HUES48 (cell line): ENCODE measurements at regions not wholly inside any gene's neighbourhood (a gene's known extent, or its start where the extent isn't known, plus 50 kb on each side); places are given as distances from the start of the nearest gene placed in this dataset.
"Not testable (repeated sequence)": the region's sequence is repeated elsewhere in the genome, so short reads cannot be mapped to it uniquely, and the experiment has no call there.

Experiments used
- H3K27ac ChIP-seq: one replicate; pipeline ENCODE4 v1.7.0; 2013; ENCODE audit warnings: low read depth, low read length, inconsistent platforms
- H3K27me3 ChIP-seq: 2 replicates; pipeline ENCODE4 v1.6.1; 2013; ENCODE audit warnings: mild to moderate bottlenecking, low read length; ENCODE audit not compliant: control insufficient read depth, insufficient read depth
- H3K36me3 ChIP-seq: 2 replicates; pipeline ENCODE4 v1.6.1; 2013; ENCODE audit warnings: low read length; ENCODE audit not compliant: control insufficient read depth, insufficient read depth
- H3K4me1 ChIP-seq: 2 replicates; pipeline ENCODE4 v1.6.1; 2013; ENCODE audit warnings: mild to moderate bottlenecking, low read length; ENCODE audit not compliant: control insufficient read depth, insufficient read depth
- H3K4me3 ChIP-seq: 2 replicates; pipeline ENCODE4 v1.5.1; 2013; ENCODE audit warnings: mild to moderate bottlenecking, low read depth, low read length
- H3K9ac ChIP-seq: 2 replicates; pipeline ENCODE4 v1.6.1; 2013; ENCODE audit warnings: mild to moderate bottlenecking, low read depth, low read length, moderate library complexity
- H3K9me3 ChIP-seq: 2 replicates; pipeline ENCODE4 v1.6.1; 2013; ENCODE audit warnings: low read length; ENCODE audit not compliant: control insufficient read depth, insufficient read depth

GRCh38 chr2:76697439-76697838 is 824.7 kb downstream of the LRRTM4 start:
- not testable (repeated sequence) for H3K27ac ChIP-seq, H3K9ac ChIP-seq, H3K36me3 ChIP-seq, H3K9me3 ChIP-seq, H3K27me3 ChIP-seq, H3K4me3 ChIP-seq, H3K4me1 ChIP-seq

GRCh38 chr2:76692908-76693307 is 829.3 kb downstream of the LRRTM4 start:
- Histone ChIP-seq H3K36me3 (no peaks in the 10 kb centered on the region), H3K4me1 (peaks cover 11% of the 10 kb centered on the region; the same call in 1 of the 2 replicates), H3K27me3 (no peaks in the 10 kb centered on the region), H3K9me3 (no peaks in the 10 kb centered on the region), H3K9ac (no peak overlapping the region), H3K27ac (no peak overlapping the region), H3K4me3 (no peak overlapping the region)

GRCh38 chr2:76688732-76689131 is 833.4 kb downstream of the LRRTM4 start:
- H3K36me3 ChIP-seq: no peaks in the 10 kb centered on the region
- no peak overlapping the region for H3K4me3 ChIP-seq
- peaks cover 11% of the 10 kb centered on the region; the same call in 1 of the 2 replicates for H3K4me1 ChIP-seq
- no peaks in the 10 kb centered on the region for H3K27me3 ChIP-seq
- no peak overlapping the region for H3K9ac ChIP-seq
- no peaks in the 10 kb centered on the region for H3K9me3 ChIP-seq
- H3K27ac ChIP-seq: no peak overlapping the region

- Histone ChIP-seq H3K9ac (no peak overlapping the region), H3K9me3 (no peaks in the 10 kb centered on the region), H3K27me3 (no peaks in the 10 kb centered on the region), H3K36me3 (no peaks in the 10 kb centered on the region), H3K27ac (no peak overlapping the region), H3K4me3 (no peak overlapping the region), H3K4me1 (peaks cover 11% of the 10 kb centered on the region; the same call in 1 of the 2 replicates)
Observed at GRCh38 chr2:76687923-76688322, 834.3 kb downstream of the LRRTM4 start.

GRCh38 chr2:76684756-76685155 is 837.4 kb downstream of the LRRTM4 start:
- no peaks in the 10 kb centered on the region for H3K36me3 ChIP-seq
- H3K27me3 ChIP-seq: no peaks in the 10 kb centered on the region
- H3K27ac ChIP-seq: no peak overlapping the region
- no peaks in the 10 kb centered on the region for H3K9me3 ChIP-seq
- H3K9ac ChIP-seq: no peak overlapping the region
- H3K4me3 ChIP-seq: no peak overlapping the region
- 0 out of 2 replicates have a peak, but pooled peaks cover 7% of the 10 kb centered on the region for H3K4me1 ChIP-seq

- no peaks in the 10 kb centered on the region for H3K27me3 ChIP-seq
- no peaks in the 10 kb centered on the region for H3K36me3 ChIP-seq
- H3K9me3 ChIP-seq: no peaks in the 10 kb centered on the region
- peak overlapping the region; percentile 9; the same call in 1 of the 2 replicates for H3K4me3 ChIP-seq
- H3K4me1 ChIP-seq: peaks cover 26% of the 10 kb centered on the region
- no peak overlapping the region for H3K27ac ChIP-seq
- H3K9ac ChIP-seq: no peak overlapping the region
Observed at GRCh38 chr2:76679025-76679396, 843.2 kb downstream of the LRRTM4 start.

- H3K27me3 ChIP-seq: no peaks in the 10 kb centered on the region
- H3K4me3 ChIP-seq: peak overlapping the region; percentile 9; the same call in 1 of the 2 replicates
- no peaks in the 10 kb centered on the region for H3K9me3 ChIP-seq
- H3K27ac ChIP-seq: no peak overlapping the region
- H3K9ac ChIP-seq: no peak overlapping the region
- H3K36me3 ChIP-seq: no peaks in the 10 kb centered on the region
- H3K4me1 ChIP-seq: peaks cover 26% of the 10 kb centered on the region
Observed at GRCh38 chr2:76678383-76679024, 843.7 kb downstream of the LRRTM4 start.

- H3K9me3 ChIP-seq: no peaks in the 10 kb centered on the region
- no peak overlapping the region for H3K9ac ChIP-seq
- H3K4me1 ChIP-seq: peaks cover 21% of the 10 kb centered on the region
- no peak overlapping the region for H3K4me3 ChIP-seq
- no peaks in the 10 kb centered on the region for H3K27me3 ChIP-seq
- no peak overlapping the region for H3K27ac ChIP-seq
- no peaks in the 10 kb centered on the region for H3K36me3 ChIP-seq
Observed at GRCh38 chr2:76675212-76675611, 847.0 kb downstream of the LRRTM4 start.

- Histone ChIP-seq H3K9me3 (no peaks in the 10 kb centered on the region), H3K4me1 (peaks cover 8% of the 10 kb centered on the region), H3K4me3 (no peak overlapping the region), H3K36me3 (no peaks in the 10 kb centered on the region), H3K27me3 (no peaks in the 10 kb centered on the region), H3K9ac (no peak overlapping the region), H3K27ac (no peak overlapping the region)
Observed at GRCh38 chr2:76672798-76673197, 849.4 kb downstream of the LRRTM4 start.

GRCh38 chr2:76669966-76670465 is 852.2 kb downstream of the LRRTM4 start:
- peaks cover 6% of the 10 kb centered on the region for H3K4me1 ChIP-seq
- H3K4me3 ChIP-seq: no peak overlapping the region
- H3K27me3 ChIP-seq: no peaks in the 10 kb centered on the region
- no peaks in the 10 kb centered on the region for H3K36me3 ChIP-seq
- no peaks in the 10 kb centered on the region for H3K9me3 ChIP-seq
- no peak overlapping the region for H3K9ac ChIP-seq
- H3K27ac ChIP-seq: no peak overlapping the region

- Histone ChIP-seq H3K9me3 (no peaks in the 10 kb centered on the region), H3K36me3 (no peaks in the 10 kb centered on the region), H3K4me1 (peaks cover 6% of the 10 kb centered on the region), H3K27ac (no peak overlapping the region), H3K4me3 (no peak overlapping the region), H3K9ac (no peak overlapping the region), H3K27me3 (no peaks in the 10 kb centered on the region)
Observed at GRCh38 chr2:76668279-76668678, 853.9 kb downstream of the LRRTM4 start.
